GM10266 (cell line): ENCODE measurements at regions not wholly inside any gene's neighbourhood (a gene's known extent, or its start where the extent isn't known, plus 50 kb on each side); places are given as distances from the start of the nearest gene placed in this dataset.

Experiments used
- DNase-seq: peaks from one replicate; pipeline ENCODE4 v3.0.0; 2012; ENCODE audit errors: extremely low spot score
- TF ChIP-seq, protein P1 (sequence below): IDR thresholded peaks from 2 replicates; pipeline ENCODE4 v1.5.1; 2012; ENCODE audit warnings: mild to moderate bottlenecking, low read depth; ENCODE audit not compliant: control insufficient read depth, insufficient read depth; ENCODE audit errors: missing control alignments

DNA sequence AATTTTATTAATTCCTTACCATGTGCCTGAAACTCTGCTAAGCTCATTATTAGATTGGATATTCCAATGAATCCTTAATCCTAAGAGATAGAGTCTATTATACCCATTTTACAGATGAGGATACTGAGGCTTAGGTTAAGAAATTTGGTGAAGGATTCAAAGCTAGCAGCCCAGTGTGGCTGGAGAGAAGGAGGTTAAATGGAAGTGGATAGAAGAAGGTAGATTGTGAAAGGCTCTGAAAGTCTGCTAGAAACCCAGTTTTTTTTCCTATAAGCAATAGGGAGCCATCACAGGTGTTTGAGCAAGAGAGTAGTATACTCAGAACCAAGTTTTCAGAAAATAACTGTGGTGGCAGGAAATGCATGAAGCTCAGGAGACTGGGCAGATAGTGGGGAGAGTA lies 265.8 kb upstream of the NEBL start:
- DNase-seq = no peak
- TF ChIP-seq, protein P1, sequence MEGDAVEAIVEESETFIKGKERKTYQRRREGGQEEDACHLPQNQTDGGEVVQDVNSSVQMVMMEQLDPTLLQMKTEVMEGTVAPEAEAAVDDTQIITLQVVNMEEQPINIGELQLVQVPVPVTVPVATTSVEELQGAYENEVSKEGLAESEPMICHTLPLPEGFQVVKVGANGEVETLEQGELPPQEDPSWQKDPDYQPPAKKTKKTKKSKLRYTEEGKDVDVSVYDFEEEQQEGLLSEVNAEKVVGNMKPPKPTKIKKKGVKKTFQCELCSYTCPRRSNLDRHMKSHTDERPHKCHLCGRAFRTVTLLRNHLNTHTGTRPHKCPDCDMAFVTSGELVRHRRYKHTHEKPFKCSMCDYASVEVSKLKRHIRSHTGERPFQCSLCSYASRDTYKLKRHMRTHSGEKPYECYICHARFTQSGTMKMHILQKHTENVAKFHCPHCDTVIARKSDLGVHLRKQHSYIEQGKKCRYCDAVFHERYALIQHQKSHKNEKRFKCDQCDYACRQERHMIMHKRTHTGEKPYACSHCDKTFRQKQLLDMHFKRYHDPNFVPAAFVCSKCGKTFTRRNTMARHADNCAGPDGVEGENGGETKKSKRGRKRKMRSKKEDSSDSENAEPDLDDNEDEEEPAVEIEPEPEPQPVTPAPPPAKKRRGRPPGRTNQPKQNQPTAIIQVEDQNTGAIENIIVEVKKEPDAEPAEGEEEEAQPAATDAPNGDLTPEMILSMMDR = no peak

- TF ChIP-seq, protein P1 = no peak
- no peak for DNase-seq
These were observed 264.5 kb upstream of the NEBL start for GRCh38 chr10:21161647-21162046.

DNA sequence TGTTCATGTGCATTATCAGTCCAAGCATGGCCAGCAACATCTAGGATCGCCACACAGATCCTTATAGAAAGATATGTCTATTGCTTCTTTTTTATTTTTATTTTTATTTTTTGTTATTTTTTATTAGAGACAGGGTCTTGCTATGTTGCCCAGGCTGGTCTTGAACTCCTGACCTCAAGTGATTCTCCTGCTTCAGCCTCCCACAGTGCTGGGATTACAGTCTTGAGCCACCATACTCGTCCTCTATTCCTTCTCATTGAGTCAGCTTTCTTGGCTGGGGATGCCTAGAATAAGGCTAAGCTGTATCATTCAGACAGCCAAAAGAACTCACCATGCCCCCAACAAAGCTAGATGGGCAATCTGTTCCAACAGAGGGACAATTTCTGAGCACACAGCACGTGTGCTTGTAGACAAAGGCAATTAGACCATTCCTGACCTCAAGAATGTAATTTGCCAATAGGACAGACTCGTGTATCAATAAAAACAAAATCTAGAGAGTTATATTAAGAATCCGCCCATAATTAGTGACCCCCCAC lies 264.0 kb upstream of the NEBL start:
- no peak for DNase-seq
- TF ChIP-seq, protein P1 = no peak

GRCh38 chr10:21160116-21160515 lies 263.0 kb upstream of the NEBL start:
- no peak for DNase-seq
- TF ChIP-seq, protein P1 = no peak

DNA sequence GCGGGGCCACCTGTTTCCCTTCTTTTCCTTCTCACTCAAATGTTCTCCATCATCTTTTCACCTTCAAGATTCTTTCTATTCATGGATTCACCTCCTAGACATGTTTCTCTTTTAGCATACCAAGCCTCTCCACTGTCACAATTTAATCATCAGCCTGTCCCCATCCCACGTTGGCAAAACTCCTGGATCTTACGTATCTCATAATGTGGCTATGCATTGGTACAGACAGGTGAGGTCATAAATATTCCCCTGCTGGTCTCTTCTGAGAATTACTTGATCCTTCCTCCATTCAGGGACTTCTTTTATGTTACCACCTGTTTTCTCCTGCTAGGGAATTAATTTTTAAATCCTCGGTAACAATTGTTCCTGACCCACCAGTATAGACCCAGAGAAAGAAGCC lies 262.6 kb upstream of the NEBL start:
- TF ChIP-seq, protein P1 = no peak
- no peak for DNase-seq

- TF ChIP-seq, protein P1 = no peak
- no peak for DNase-seq
These were observed 261.2 kb upstream of the NEBL start for GRCh38 chr10:21158301-21158700.

DNA sequence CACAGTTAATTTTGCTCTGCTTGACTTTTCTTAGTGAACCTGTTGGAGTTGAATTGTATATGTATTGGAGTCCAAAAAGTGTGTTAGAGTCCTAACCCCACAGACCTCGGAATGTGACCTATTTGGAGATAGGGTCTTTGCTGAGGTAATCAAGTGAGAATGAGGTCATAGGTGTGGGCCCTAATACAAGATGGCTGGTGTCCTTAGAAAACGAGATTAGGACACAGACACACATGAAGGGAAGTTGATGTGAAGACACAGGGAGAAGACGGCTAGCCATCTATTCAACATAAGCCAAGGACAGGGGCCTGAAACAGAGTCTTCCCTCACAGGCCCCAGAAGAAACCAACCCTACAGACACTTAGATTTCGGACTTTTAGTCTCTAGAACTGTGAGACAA lies 260.6 kb upstream of the NEBL start:
- TF ChIP-seq, protein P1 = no peak
- no peak for DNase-seq

- TF ChIP-seq, protein P1 = no peak
- DNase-seq = no peak
These were observed 253.1 kb upstream of the NEBL start for GRCh38 chr10:21150166-21150565.
